Bone marrow (tissue), 2 donors: ENCODE measurements at regions not wholly inside any gene's neighbourhood (a gene's known extent, or its start where the extent isn't known, plus 50 kb on each side); places are given as distances from the start of the nearest gene placed in this dataset.
A peak's percentile ranks its signal among the peaks of the same experiment; 100 is the strongest.

ENCODE experiments used
- DNase-seq, 2 donors: peaks; one replicate each; lab custom pipeline; 2025; lab: John Stamatoyannopoulos, UW

- no peak for DNase-seq
Measured at GRCh38 chr13:33467556-33467955, 182.0 kb upstream of the STARD13 start.

DNA sequence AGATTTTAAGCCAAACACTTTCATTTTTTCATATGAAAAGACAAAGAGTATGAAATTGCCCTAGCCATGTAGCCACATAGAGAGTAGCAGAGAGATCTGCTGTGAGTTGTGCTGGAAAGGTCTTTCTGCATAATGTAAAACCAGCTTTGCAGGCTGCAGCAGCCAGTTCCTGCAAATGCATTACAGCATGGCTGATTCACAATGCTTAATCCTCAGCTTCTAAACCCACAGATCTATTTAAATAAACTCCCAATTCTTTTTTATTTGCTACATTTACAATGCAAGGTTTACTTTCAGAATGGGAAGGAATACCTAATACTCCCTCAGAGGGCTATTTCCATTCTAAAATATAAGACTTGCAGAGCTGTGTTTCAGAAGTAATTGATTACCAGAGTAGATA, 185.6 kb upstream of the STARD13 start:
- DNase-seq = no peak

GRCh38 chr13:33472446-33472845, 186.9 kb upstream of the STARD13 start:
- DNase-seq = no peak

DNA sequence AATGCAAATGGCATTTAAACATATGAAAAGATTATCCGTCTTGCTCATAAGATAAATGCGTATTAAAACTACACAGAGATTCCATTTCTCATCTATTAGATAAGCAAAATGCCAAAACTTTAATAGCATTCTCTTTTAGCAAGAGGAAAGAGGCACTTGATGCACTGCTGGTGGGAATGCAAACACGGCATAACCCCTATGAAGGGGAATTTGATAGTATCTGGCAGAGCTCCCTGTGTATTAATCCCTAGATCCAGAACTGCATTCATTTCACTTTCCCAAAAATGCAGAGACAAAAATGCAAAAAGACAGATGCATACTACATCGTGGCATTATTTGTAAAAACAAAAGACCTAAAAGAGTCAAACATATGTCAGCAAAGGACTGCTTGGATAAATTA, 193.6 kb upstream of the STARD13 start:
- DNase-seq = no peak

- DNase-seq = no peak
Measured at GRCh38 chr13:33480561-33480960, 195.0 kb upstream of the STARD13 start.

DNA sequence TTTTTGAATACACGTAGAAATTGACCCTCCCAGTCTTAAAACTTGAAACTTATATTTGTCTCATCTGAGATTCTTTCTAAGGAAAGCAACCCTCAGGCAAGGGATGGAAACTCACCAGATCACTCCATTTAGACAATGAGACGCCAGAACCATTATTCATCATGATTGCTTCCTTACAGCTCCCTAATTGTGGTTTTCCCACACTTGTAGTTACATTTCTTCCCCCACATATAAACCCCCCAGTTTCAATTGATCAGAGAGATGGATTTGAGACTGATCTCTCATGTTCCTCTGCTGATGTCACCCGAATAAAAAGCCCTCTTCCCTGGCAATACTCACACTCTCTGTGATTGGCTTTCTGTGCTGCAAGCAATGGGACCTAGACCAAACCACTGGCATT, 197.9 kb upstream of the STARD13 start:
- DNase-seq = no peak

- no peak for DNase-seq
Measured at GRCh38 chr13:33485247-33485646, 199.7 kb upstream of the STARD13 start.

DNA sequence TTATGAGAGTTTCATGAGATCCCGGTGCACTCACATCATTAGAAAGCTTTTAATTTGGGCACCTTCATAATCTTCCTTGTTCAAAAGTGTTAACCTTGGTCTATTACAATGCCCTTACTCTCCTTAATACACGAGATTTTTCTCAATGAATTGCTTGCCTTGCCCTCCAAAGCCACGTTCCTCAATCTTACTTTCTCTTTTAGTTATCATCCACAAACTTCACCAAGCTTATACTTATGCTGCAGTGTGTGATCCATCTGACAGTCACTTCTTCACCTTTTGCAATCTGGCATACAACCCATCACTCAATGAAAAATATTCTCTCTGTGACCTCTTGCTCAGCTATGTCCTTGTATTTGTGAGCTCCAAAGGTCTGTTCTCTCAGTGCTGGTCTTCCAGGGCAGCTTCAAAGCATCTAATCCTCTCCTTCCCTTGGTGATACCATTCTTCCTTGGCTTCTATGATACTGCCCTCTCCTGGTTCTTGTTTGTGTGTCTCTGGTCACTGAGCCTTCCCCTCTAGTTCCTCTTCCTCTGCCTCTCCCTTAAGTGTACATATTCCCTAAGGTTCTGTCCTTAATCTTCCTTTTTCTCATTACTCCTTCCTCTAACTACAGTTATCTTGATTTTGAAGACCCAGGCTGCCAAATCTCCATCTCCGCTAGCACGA, 202.2 kb upstream of the STARD13 start:
- peak in 1 of 2 donors; percentile 57 for DNase-seq

DNA sequence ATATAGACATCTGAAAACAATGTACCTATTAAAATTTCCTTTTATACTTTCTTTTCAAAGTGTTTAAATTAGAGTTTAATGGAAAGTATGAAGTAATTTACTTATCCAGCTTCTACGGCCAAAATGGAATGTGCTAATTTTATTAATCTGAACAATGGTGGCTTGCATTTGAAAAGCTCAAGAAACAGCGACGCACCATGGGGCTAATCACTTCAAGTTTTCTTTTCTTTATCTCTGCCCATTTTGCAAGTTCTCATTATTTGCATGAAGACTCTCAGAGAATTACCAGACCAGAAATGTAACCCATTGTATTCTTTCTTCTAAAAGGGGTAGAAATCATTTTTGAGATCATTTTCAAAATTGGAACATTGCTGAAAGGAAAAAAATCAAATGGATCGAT, 204.0 kb upstream of the STARD13 start:
- no peak for DNase-seq

GRCh38 chr13:33490461-33491327, 205.1 kb upstream of the STARD13 start:
- DNase-seq = no peak

DNA sequence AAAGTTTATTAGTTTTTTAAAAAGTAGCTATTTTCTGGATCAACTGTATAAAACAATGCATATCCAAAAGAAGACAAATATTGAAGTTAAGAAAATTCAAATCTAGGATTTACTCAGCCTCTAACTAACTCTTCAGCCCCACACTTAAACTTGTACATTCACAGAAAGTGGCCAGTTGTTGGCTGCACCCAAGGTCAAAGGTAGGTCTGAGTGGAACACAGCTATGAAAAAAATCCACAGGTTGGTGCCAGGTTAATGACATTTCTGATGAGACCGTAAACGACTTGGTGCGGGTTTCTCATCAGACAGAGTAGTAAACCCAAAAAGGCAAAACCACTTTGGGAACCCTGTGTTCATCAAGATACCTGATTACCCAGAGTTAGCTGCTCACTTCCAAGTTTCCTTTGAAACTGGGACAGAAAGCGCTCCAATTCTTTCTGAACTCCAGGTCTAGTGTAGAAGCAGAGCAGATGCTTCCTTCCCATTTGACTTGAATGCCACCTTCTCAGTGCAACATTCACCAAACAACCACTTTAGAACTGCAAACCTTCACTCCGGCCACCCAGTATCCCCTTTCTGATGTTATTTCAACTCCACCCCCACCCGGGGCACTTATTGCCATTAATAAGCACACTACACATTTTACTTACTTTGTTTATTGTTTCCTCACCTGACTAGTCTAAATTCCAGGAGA, 208.3 kb upstream of the STARD13 start:
- no peak for DNase-seq

- peak in 1 of 2 donors; percentile 69 for DNase-seq
Measured at GRCh38 chr13:33494596-33495204, 209.1 kb upstream of the STARD13 start.

- no peak for DNase-seq
Measured at GRCh38 chr13:33496336-33496735, 210.8 kb upstream of the STARD13 start.

GRCh38 chr13:33497146-33497845, 211.7 kb upstream of the STARD13 start:
- DNase-seq = no peak

GRCh38 chr13:33508060-33508459, 222.5 kb upstream of the STARD13 start:
- DNase-seq = no peak

DNA sequence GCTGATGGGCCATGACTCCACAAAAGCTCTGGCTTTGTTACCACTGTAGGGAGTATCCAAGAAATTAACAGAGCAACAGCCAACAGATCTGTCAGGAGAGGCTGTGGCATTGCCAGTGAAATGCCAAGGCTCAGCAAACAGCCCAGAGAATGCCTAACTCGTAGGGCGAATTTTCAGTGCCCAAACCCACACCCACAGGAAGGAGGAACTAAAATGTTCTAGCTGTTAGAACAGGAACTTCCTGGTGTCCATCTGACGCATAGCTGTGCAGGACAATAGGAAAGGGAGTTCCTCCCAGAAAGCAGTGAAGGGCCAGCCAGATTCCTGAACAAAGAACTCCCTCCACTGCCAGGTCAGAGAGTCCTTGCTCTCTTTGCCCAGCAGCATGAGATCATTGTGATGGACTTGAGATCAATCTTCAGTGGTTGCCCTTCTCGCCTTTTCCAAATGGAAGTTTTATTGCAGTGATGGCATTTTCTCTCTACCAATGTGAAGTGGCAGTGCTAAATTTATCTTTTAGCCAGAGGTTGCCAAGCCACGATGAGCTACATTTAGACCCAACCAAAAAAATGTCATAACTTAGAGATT, 224.2 kb upstream of the STARD13 start:
- no peak for DNase-seq

DNA sequence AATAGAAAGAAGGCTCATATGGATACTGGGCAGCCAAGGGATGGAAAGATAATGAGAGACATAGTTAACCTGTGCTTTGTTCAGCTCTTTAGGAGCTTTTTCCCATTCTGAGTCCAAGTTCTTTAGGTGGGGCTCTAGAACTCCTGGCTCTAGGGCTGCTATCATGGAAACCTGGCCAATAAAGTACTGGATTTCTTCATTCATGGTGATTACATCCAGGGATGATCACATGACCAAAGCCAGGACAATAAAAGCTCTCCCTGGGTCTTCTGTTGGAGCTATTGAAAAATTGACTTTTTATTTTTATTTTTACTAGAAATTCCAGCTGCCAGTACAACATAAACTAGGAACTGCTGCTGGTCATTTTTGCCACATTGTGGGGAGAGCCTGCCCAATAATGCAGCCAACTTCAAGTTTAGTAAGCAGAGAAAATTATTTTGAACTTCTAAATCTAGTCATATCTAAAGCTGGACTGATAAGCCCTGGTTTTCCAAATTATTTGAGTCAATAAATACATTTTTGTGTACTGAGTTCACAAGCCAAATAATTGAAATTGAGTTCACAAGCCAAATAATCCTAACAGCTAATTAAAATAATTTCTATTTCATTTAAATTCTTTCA, 224.9 kb upstream of the STARD13 start:
- no peak for DNase-seq

- no peak for DNase-seq
Measured at GRCh38 chr13:33512880-33513554, 227.5 kb upstream of the STARD13 start.

DNA sequence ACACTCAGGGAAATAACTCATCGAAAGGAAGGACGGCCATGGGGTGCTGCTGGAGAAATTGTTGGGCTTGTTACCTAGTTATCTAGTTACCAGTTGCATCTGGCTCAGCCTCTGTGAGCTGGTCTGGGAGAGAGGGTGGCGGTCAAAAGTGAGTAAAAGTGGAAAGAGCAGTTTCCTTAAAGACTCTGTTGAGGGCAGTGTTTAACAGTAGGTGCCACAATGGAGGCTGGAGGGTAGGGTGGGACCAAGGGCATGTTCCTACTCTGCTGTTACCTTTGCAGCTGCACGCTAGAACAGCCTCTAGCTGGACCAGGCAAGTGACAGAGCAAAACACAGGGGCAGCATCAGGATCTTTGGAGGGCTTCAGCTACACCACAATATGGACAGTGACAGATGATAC, 228.8 kb upstream of the STARD13 start:
- DNase-seq = no peak

DNA sequence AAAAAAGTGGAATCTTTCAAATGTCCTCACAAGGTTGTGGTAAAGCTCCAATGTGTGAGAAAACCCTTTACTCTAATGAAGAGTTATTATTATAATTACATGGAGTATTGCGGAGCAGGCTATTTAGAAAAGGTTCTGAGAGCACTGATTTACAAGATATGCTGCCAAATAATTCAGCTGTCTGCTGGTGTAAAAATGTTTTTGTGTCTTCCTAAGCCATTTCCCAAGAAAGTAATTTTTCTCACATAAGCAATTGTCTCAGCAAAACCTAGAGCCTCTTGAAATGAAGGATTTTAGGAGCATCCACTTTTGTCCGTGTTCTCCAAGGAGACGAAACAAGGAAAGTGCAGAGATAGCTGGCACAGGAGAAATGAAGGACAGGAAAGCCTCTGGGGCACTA, 229.6 kb upstream of the STARD13 start:
- no peak for DNase-seq
